SK-N-SH (cell line): ENCODE measurements at regions not wholly inside any gene's neighbourhood (a gene's known extent, or its start where the extent isn't known, plus 50 kb on each side); places are given as distances from the start of the nearest gene placed in this dataset.

Experiments used
- CTCF ChIA-PET: fragments of 300-600, 350-600 bp; formaldehyde crosslinking; extraction: SDS; loops from one replicate; lab custom pipeline; 2021; lab: Yijun Ruan, JAX
- POLR2A ChIA-PET: fragments of 350-600 bp; sonication (Branson Sonifier 250); formaldehyde crosslinking; extraction: SDS; loops from one replicate; lab custom pipeline; 2020; ENCODE audit warnings: antibody characterized with exemption, inconsistent platforms; lab: Yijun Ruan, JAX
- DNase-seq: peaks from one replicate; pipeline ENCODE4 v3.0.0; 2012
- H2AFZ ChIP-seq: fragments of 200-600 bp; sonication (generic); 2 replicates; pipeline ENCODE4 v1.8.1; 2016; ENCODE audit warnings: antibody characterized with exemption, mild to moderate bottlenecking, low read depth
- H3F3A ChIP-seq: fragments of 200-600 bp; sonication (generic); replicated peaks from 2 replicates; pipeline ENCODE3; 2016; ENCODE audit warnings: antibody characterized with exemption, mild to moderate bottlenecking; ENCODE audit not compliant: insufficient read depth
- H3K27ac ChIP-seq, 2 experiments: fragments of 200-500 bp in 1 of 2; fragments of 200-600 bp in 1 of 2; sonication (Bioruptor generic) in 1 of 2; sonication (generic), shearing (Covaris generic) in 1 of 2; 2 replicates each; pipeline versions ENCODE4 v1.5.1 to v1.6.1; 2014 to 2016; ENCODE audit warnings: low read depth in 2 of 2, inconsistent platforms in 1 of 2, low read length in 1 of 2, mild to moderate bottlenecking in 1 of 2, mixed read lengths in 1 of 2
- H3K27me3 ChIP-seq: fragments of 200-600 bp; sonication (generic), shearing (Covaris generic); 2 replicates; pipeline ENCODE4 v1.6.1; 2016; ENCODE audit warnings: mixed run types; ENCODE audit not compliant: insufficient read depth
- H3K36me3 ChIP-seq, 2 experiments: fragments of 200-500 bp in 1 of 2; fragments of 200-600 bp in 1 of 2; sonication (Bioruptor generic) in 1 of 2; sonication (generic) in 1 of 2; replicated peaks in 1 of 2; 2 replicates each; pipeline versions ENCODE3 to v1.5.1; 2014 to 2016; ENCODE audit warnings: low read length in 1 of 2, mild to moderate bottlenecking in 1 of 2; ENCODE audit not compliant: insufficient read depth in 2 of 2, control insufficient read depth in 1 of 2
- H3K4me1 ChIP-seq, 2 experiments: fragments of 200-500 bp in 1 of 2; fragments of 200-600 bp in 1 of 2; sonication (Bioruptor generic) in 1 of 2; sonication (generic), shearing (Covaris generic) in 1 of 2; 2 replicates each; pipeline versions ENCODE4 v1.5.1 to v1.6.1; 2014 to 2016; ENCODE audit warnings: low read depth in 1 of 2, low read length in 1 of 2, mixed run types in 1 of 2; ENCODE audit not compliant: insufficient read depth in 2 of 2, control insufficient read depth in 1 of 2
- H3K4me2 ChIP-seq: fragments of 200-600 bp; sonication (generic), shearing (Covaris generic); 2 replicates; pipeline ENCODE4 v1.6.1; 2017; ENCODE audit warnings: mixed run types
- H3K4me3 ChIP-seq, 2 experiments: fragments of 200-500 bp in 1 of 2; fragments of 200-600 bp in 1 of 2; sonication (Bioruptor generic) in 1 of 2; sonication (generic), shearing (Covaris generic) in 1 of 2; 2 replicates each; pipeline versions ENCODE4 v1.5.1 to v1.8.1; 2014 to 2016; ENCODE audit warnings: low read depth in 2 of 2, inconsistent platforms in 1 of 2, low read length in 1 of 2, mild to moderate bottlenecking in 1 of 2, mixed read lengths in 1 of 2, moderate library complexity in 1 of 2
- H3K79me2 ChIP-seq: fragments of 200-600 bp; sonication (generic); 2 replicates; pipeline ENCODE4 v1.8.1; 2017; ENCODE audit warnings: mild to moderate bottlenecking; ENCODE audit not compliant: insufficient read depth
- H3K9ac ChIP-seq: fragments of 200-600 bp; sonication (generic); 2 replicates; pipeline ENCODE4 v1.6.1; 2017; ENCODE audit warnings: mixed run types
- H3K9me2 ChIP-seq: fragments of 200-600 bp; sonication (generic); 2 replicates; pipeline ENCODE4 v1.6.1; 2017; ENCODE audit warnings: mixed run types
- H3K9me3 ChIP-seq: fragments of 200-600 bp; sonication (generic); 2 replicates; pipeline ENCODE4 v1.6.1; 2017; ENCODE audit warnings: mixed run types, mild to moderate bottlenecking, moderate library complexity
- H4K20me1 ChIP-seq: fragments of 200-600 bp; sonication (generic); 2 replicates; pipeline ENCODE4 v1.6.1; 2017; ENCODE audit warnings: mild to moderate bottlenecking, mixed run types; ENCODE audit not compliant: insufficient read depth
- FOSL2 ChIP-seq: IDR thresholded peaks from 2 replicates; pipeline ENCODE4 v1.4.0; 2012; ENCODE audit warnings: low read depth, mild to moderate bottlenecking, moderate library complexity, borderline replicate concordance
- GABPA ChIP-seq: IDR thresholded peaks from 2 replicates; pipeline ENCODE4 v1.4.0; 2012; ENCODE audit warnings: low read depth, mild to moderate bottlenecking
- GATA2 ChIP-seq: sonication (generic); formaldehyde crosslinking; IDR thresholded peaks from 2 replicates; pipeline ENCODE4 v1.5.0; 2020; ENCODE audit warnings: mild to moderate bottlenecking, missing genetic modification reagents
- NFIC ChIP-seq: IDR thresholded peaks from 2 replicates; pipeline ENCODE4 v1.4.0; 2012; ENCODE audit warnings: borderline replicate concordance
- NRF1 ChIP-seq: IDR thresholded peaks from 2 replicates; pipeline ENCODE4 v1.6.1; 2012; ENCODE audit warnings: low read depth, mild to moderate bottlenecking, low read length
- RCOR1 ChIP-seq: fragments of 150-350 bp; IDR thresholded peaks from 2 replicates; pipeline ENCODE4 v1.6.1; 2017; ENCODE audit warnings: antibody characterized with exemption, low read length
- SIN3A ChIP-seq: IDR thresholded peaks from 2 replicates; pipeline ENCODE4 v1.6.1; 2012; ENCODE audit warnings: low read depth, mild to moderate bottlenecking, low read length, moderate library complexity, borderline replicate concordance
- WGBS: methylation state at CpG from one replicate; pipeline ENCODE4 v1.1.6; 2017; ENCODE audit warnings: low lambda C conversion rate; 5-methylcytosine and 5-hydroxymethylcytosine counted together
- small RNA-seq, 7 experiments: library from RNA; depleted of rRNA; stranded (forward); fragments of <200 nt; gene quantifications; one replicate each; pipeline ENCODE3, GENCODE V24; 2012
- TF ChIP-seq, protein P1 (sequence below): IDR thresholded peaks from 2 replicates; pipeline ENCODE4 v1.4.0; 2012; ENCODE audit warnings: low read depth
- TF ChIP-seq, protein P2 (sequence below): fragments of 150-350 bp; IDR thresholded peaks from 2 replicates; pipeline ENCODE4 v1.6.1; 2017; ENCODE audit warnings: antibody characterized with exemption, low read length, low read depth, borderline replicate concordance

GRCh38 chr6:117215353-117216090, 49.8 kb upstream of the VGLL2 start:
- ChIA-PET POLR2A (no interaction called here), CTCF (no interaction called here)
- H3K27me3 ChIP-seq = no peaks in the 10 kb centered on the region
- H2AFZ ChIP-seq = no peak overlapping the region
- H3K36me3 ChIP-seq = no peaks in the 10 kb centered on the region
- H3K9me2 ChIP-seq = no peaks in the 10 kb centered on the region
- no peak for DNase-seq
- no peak for TF ChIP-seq NFIC
- no peak for TF ChIP-seq FOSL2
- no peak for TF ChIP-seq GABPA
- TF ChIP-seq RCOR1 = no peak
- TF ChIP-seq, protein P1, sequence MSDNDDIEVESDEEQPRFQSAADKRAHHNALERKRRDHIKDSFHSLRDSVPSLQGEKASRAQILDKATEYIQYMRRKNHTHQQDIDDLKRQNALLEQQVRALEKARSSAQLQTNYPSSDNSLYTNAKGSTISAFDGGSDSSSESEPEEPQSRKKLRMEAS = no peak
- TF ChIP-seq, protein P2, sequence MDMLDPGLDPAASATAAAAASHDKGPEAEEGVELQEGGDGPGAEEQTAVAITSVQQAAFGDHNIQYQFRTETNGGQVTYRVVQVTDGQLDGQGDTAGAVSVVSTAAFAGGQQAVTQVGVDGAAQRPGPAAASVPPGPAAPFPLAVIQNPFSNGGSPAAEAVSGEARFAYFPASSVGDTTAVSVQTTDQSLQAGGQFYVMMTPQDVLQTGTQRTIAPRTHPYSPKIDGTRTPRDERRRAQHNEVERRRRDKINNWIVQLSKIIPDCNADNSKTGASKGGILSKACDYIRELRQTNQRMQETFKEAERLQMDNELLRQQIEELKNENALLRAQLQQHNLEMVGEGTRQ = no peak
- no peak for TF ChIP-seq NRF1
- TF ChIP-seq SIN3A = no peak
- no peak for TF ChIP-seq GATA2 (CRISPR knock-in tag)
- no peak overlapping the region for H3K4me2 ChIP-seq
- H3F3A ChIP-seq = no peaks in the 10 kb centered on the region
- no peaks in the 10 kb centered on the region for H3K79me2 ChIP-seq
- H3K9me3 ChIP-seq = no peaks in the 10 kb centered on the region
- H3K9ac ChIP-seq = no peak overlapping the region
- no peaks in the 10 kb centered on the region for H3K4me1 ChIP-seq
- no peaks in the 10 kb centered on the region for H4K20me1 ChIP-seq
- no peak overlapping the region for H3K27ac ChIP-seq
- 6% methylated on average over 2 of the region's 4 CpGs for WGBS
- H3K4me3 ChIP-seq = no peak overlapping the region

Small RNA genes in the stretch of these regions (small RNA-seq; reads per million reads assigned to genes)
- gene RNA5SP214 (0 to 1.5 (median 0.06) reads per million in 7 experiments), gene RPS29P13 (0 reads per million in 7 experiments)
